SW 1271 (cell line): ENCODE measurements at regions not wholly inside any gene's neighbourhood (a gene's known extent, or its start where the extent isn't known, plus 50 kb on each side); places are given as distances from the start of the nearest gene placed in this dataset.

Experiments
- DNase-seq, 2 experiments: peaks; one replicate each; lab custom pipeline; 2025; lab: John Stamatoyannopoulos, UW

- DNase-seq = no peak
These were observed 53.7 kb upstream of the PRR20A start for GRCh38 chr13:57087006-57087405.
